ENCODE measurements at regions not wholly inside any gene's neighbourhood (a gene's known extent, or its start where the extent isn't known, plus 50 kb on each side); places are given as distances from the start of the nearest gene placed in this dataset.

- H3K4me3 ChIP-seq (ENCODE audit: low read depth, low read length) = no peak overlapping the region
- no peak for TF ChIP-seq CTCF (IDR thresholded peaks at IDR 0.05; ENCODE audit: insufficient read depth, low read depth, low read length, missing control alignments)
- DNase-seq (ENCODE audit: low read depth) = no peak
Observed at GRCh38 chr13:63438951-63439350, 2023.3 kb upstream of the PCDH20 start.

GRCh38 chr13:63436325-63436668 is 2020.6 kb upstream of the PCDH20 start:
- no peak overlapping the region for H3K4me3 ChIP-seq (ENCODE audit: low read depth, low read length)
- no peak for TF ChIP-seq CTCF (IDR thresholded peaks at IDR 0.05; ENCODE audit: insufficient read depth, low read depth, low read length, missing control alignments)
- DNase-seq (ENCODE audit: low read depth) = no peak

- TF ChIP-seq CTCF (IDR thresholded peaks at IDR 0.05; ENCODE audit: insufficient read depth, low read depth, low read length, missing control alignments) = no peak
- no peak for DNase-seq (ENCODE audit: low read depth)
- no peak overlapping the region for H3K4me3 ChIP-seq (ENCODE audit: low read depth, low read length)
Observed at GRCh38 chr13:63435667-63436324, 2020.1 kb upstream of the PCDH20 start.

- TF ChIP-seq CTCF (IDR thresholded peaks at IDR 0.05; ENCODE audit: insufficient read depth, low read depth, low read length, missing control alignments) = no peak
- DNase-seq (ENCODE audit: low read depth) = no peak
- no peak overlapping the region for H3K4me3 ChIP-seq (ENCODE audit: low read depth, low read length)
Observed at GRCh38 chr13:63433546-63434150, 2018.0 kb upstream of the PCDH20 start.

GRCh38 chr13:63427170-63427569 is 2011.5 kb upstream of the PCDH20 start:
- no peak for DNase-seq (ENCODE audit: low read depth)
- TF ChIP-seq CTCF (IDR thresholded peaks at IDR 0.05; ENCODE audit: insufficient read depth, low read depth, low read length, missing control alignments) = no peak
- no peak overlapping the region for H3K4me3 ChIP-seq (ENCODE audit: low read depth, low read length)

- no peak overlapping the region for H3K4me3 ChIP-seq (ENCODE audit: low read depth, low read length)
- DNase-seq (ENCODE audit: low read depth) = no peak
- no peak for TF ChIP-seq CTCF (IDR thresholded peaks at IDR 0.05; ENCODE audit: insufficient read depth, low read depth, low read length, missing control alignments)
Observed at GRCh38 chr13:63425131-63425530, 2009.5 kb upstream of the PCDH20 start.

GRCh38 chr13:63421123-63421522 is 2005.5 kb upstream of the PCDH20 start:
- TF ChIP-seq CTCF (IDR thresholded peaks at IDR 0.05; ENCODE audit: insufficient read depth, low read depth, low read length, missing control alignments) = no peak
- DNase-seq (ENCODE audit: low read depth) = no peak

More at GRCh38 chr13:63421123-63421522, 2005.5 kb upstream of the PCDH20 start:
- H3K4me3 ChIP-seq (ENCODE audit: low read depth, low read length) = no peak overlapping the region
